HG02943 (cell line): ENCODE measurements at regions not wholly inside any gene's neighbourhood (a gene's known extent, or its start where the extent isn't known, plus 50 kb on each side); places are given as distances from the start of the nearest gene placed in this dataset.

Experiments
- ATAC-seq: cut with Tn5 transposase; IDR thresholded peaks from one replicate; pipeline ENCODE4 v1.9.1; 2021; ENCODE audit warnings: mild to moderate bottlenecking, low read depth, moderate library complexity; ENCODE audit not compliant: unreplicated experiment

DNA sequence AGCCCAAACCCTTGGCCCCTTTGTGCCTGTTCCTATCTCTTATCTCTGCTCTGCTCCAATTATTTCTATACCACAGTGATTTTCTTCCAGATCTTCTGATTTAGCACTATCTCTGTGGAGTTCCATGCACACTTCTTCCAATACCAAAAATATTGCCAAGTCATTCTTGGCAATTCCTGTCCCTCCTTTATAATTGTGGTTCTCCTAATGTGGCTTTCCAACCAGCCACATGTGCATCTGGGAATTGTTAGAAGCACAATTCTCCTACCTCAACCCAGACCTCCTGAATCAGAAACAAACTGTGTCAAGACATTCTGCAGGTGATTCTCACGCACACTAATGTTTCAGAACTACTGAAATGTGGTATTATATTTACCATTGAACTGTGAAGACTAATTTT is 447.8 kb upstream of the IGFBP3 start:
- no peak for ATAC-seq

DNA sequence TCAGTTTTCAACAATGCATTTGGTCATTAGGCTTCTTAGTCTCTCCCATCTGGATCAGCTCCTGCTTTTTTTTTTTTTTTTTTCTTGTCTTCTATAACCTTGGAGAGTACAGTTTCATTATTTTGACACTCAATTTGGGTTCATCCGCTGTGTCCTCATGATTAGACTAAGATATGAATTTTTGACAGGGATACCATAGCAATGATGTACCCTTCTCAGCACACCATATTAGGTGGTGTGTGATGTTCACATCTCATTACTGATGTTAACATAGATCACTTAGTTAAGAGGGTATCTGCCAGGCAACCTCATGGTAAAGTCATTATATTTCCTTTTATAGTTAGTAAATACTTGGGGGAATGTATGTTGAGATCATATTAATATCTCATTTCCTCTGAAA is 445.5 kb upstream of the IGFBP3 start:
- no peak for ATAC-seq

- ATAC-seq: no peak
Observed at GRCh38 chr7:46363688-46364087, 442.6 kb upstream of the IGFBP3 start.

- no peak for ATAC-seq
Observed at GRCh38 chr7:46360811-46361210, 439.7 kb upstream of the IGFBP3 start.

DNA sequence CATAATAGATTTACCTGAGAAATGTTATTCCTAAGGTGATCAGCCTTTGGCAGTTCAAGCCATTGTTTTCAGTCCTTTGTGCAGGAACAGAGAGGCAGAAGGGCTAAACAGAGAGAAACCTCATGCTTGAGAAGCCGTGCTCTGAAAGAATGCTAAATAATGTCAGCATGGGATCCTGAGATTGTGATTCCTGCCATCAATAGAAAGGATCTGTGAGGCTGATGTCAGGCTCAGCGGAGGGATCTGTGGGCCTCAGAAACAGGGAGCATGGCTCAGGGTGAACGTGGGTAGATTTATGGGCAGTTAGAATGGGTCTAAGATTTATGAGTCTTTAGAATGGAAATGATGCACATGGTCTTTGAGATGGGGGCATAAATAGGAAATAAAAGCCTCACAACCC is 439.2 kb upstream of the IGFBP3 start:
- ATAC-seq: no peak

DNA sequence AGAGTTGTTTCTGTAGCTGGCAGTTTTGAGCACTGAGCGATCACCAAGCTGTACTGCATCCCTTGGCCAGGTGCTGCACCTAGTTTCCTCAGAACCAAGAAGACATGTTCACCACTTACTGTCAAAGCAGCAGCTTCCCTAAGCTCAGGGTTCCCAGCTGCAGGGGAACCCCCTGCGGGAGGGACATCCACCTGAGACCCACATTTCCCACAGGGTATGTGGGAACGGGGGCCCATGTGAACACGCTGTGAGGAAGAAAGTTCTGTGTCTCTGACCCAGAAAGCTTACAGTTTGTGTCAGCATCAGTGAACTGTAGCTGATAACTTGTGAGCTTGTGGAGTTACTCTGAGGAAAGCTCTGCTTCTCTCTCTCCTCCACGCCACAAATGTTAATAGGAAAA is 436.8 kb upstream of the IGFBP3 start:
- ATAC-seq: no peak

DNA sequence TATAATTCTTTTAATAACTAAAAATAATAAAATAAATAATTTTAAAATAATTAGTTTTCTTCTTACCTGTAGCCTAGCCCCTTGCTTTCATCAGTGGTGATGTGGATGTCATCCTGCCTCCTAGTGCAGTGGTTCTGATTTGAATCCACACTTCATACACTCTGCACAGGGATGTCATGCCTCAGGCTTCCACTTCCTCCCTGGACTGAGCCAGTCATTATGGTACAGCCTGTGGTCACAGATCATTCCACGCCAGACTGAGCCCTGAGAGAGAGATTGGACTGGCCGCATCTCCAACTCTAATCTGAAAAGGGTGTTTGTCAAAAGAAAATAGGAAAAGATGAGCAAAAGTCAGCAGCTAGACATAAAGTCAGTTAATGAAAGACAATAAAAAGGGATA is 436.2 kb upstream of the IGFBP3 start:
- no peak for ATAC-seq

GRCh38 chr7:46356371-46356770 is 435.3 kb upstream of the IGFBP3 start:
- no peak for ATAC-seq

GRCh38 chr7:46355331-46355730 is 434.3 kb upstream of the IGFBP3 start:
- no peak for ATAC-seq

DNA sequence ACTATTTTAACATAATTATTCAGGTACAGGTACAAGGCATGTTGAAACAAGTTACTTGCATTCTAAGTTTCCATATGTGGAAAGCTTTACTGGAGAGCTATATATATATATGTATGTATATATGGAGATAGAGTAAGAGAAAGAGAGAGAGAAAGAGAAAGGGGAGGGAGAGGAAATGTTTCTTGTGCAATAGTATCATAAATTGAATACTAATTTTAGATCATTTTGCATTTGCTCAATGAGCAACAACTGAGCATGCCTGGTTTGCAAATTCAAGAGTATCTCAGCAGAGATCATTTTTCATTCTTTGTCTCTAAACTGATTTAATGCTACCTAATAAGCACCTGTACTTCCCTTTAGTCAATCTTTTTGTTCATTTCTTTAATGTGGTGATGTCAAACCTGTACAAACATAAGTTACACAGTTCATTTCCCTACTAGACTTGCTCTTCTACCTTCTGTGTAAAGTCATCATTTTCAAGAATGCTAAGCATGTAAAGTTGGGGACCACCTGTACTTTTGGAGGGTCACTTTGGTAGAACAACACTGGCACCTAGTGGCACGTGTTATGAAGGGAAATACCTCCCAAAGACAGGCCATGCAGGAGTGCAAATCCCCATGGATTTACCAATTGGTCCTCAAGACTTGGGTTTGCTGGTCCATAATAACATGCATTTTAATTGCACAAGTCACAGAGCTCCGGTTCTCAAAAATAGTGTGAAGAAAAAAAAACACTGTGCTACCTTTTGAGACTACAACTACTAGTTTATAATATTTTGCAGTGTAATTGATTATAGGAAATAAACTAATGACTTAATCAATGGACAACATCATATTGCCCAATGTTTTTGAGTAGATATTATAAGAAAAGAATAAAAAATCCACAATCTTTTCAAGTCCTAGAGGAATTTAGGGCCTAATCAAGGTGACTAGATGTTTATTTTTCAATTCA is 431.2 kb upstream of the IGFBP3 start:
- ATAC-seq: no peak

DNA sequence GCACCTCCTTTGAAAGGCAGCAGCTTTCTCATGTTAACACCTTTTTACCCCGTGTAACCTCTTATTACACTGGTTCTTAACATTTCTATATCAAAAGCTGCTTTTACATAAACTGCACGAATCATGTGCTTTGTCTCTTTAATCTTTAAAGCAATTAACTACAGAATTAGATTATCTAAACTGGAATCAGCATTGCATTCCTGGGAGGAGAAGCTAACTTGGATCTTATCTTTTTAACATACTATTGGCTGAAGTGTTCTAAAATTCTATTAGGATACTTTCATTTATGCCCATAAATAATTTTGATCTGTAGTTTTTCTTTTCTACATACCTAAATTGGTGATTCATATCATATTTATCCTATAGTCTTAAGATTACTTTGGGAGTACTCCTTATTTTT is 428.4 kb upstream of the IGFBP3 start:
- no peak for ATAC-seq

- ATAC-seq: no peak
Observed at GRCh38 chr7:46344533-46344932, 423.5 kb upstream of the IGFBP3 start.

DNA sequence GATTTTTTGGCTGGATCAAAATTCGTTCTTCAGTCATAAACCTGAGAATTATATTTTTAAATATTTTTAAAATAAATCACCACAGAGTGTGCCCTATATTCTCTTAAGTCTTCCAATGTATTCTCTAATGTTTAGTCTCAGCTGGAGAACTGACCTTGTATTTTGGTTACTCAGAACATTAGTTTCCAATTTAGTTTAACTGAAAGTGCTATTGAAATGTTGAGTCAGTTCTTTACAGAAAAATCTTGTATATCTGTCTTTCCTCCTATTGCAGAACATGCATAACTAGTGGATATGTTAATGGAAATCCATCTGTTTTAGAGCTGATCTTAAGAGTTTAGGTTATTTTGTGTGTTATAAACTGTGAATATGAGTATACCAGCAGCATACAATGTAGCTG is 422.7 kb upstream of the IGFBP3 start:
- ATAC-seq: no peak

GRCh38 chr7:46322937-46323336 is 401.9 kb upstream of the IGFBP3 start:
- ATAC-seq: no peak

DNA sequence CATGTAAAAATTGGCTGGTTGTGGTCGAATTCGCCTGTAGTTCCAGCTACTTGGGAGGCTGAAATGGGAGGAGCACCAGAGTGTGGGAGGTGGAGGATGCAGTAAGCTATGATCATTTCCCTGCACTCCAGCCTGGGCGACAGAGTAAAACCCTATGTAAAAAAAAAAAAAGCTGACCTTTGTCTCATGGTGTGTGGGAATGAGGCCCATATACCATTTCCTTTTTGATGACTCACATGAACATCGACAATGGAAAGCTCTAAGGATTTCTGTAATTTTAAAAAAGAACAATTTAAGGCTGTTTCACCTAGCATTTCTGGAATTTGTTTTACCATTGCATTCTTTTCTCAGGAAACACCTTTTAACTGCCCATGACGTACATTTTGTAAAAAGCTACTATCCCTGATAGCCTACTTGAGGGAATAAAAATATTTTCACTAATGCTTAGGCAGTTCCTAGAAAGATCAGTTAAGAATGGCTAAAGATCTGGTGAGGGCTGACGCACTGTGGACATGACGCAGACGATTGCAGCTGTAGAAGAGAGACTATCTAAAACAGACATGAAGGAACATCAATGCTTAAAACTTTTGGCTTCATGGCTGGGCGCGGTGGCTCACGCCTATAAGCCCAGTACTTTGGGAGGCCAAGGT is 400.6 kb upstream of the IGFBP3 start:
- ATAC-seq: no peak

DNA sequence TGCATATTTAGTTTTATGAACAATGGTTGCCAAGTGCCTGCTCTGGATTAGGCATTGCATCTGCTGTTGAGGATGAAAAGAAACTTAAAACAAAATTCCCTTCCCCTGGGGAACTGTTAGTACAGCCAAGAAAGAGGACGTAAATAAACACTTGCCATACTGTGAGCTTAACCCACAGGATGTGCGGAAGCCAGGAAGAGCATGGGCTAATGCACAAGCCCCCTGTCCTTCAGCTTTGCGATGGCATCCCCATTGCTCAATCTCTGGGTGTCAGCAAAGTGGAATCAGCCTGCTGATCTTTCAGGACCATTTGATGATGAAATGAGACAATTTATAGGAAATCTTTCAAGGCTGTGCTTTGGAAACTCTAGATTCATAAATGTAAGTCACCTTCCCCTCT is 399.9 kb upstream of the IGFBP3 start:
- ATAC-seq: no peak

DNA sequence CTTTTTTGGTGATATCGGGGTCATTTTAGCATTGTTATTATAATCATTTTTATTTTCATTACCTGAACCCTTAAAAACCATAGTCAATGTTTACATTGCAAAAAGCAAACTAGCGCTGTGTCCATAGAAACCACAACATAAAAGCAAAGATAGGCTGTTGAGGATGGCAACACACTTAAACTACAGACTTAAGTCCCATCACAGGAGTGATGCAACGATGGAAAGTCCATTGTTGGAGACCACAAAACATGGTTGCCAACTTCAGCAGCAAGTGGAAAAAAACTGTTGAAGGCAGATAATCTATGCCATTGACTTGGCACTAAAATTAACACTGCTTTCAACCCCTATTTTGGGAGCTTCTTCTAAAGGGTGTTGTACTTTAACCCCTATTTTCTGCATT is 398.8 kb upstream of the IGFBP3 start:
- no peak for ATAC-seq

DNA sequence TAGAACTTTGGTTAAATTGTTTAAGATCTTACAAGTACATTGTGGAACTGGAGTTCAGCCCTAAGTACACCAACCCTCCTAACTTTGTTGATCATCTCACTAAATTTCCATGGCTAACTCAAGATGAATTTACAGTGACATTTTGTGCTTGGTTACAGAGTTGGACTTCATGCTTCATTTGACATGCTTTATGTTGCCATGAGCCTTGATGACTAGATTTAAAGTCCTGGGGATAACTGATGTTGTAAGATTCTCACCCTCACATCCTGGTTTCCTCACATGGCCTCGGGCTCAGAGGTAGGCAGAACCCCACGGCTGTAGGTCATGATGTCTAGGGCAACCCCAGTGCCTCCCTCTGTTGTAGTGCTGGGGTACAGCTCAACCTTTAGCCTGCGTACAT is 397.2 kb upstream of the IGFBP3 start:
- no peak for ATAC-seq

- no peak for ATAC-seq
Observed at GRCh38 chr7:46317256-46317655, 396.2 kb upstream of the IGFBP3 start.

GRCh38 chr7:46315891-46316290 is 394.8 kb upstream of the IGFBP3 start:
- no peak for ATAC-seq

DNA sequence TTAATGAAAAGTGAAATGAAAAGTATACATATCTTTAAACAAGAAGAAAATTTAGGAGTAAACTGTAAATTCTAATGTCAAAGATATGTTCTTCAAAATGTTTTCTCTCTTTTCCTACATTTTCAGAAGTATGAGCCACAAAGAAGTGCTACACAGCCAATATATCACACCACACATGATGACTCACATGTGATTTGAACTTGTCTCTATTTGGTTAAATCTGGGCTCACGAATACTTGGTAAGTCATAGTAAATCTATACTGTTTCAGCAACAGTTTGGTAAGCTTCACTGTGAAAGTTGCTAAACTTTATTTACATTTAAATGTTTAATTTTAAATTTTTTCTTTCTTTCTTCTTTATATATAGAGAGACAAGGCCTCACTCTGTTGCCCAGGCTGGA is 380.6 kb upstream of the IGFBP3 start:
- ATAC-seq: no peak

- no peak for ATAC-seq
Observed at GRCh38 chr7:46297515-46297914, 376.4 kb upstream of the IGFBP3 start.
